ENCODE measurements at regions not wholly inside any gene's neighbourhood (a gene's known extent, or its start where the extent isn't known, plus 50 kb on each side); places are given as distances from the start of the nearest gene placed in this dataset.

- TF ChIP-seq, protein P1, sequence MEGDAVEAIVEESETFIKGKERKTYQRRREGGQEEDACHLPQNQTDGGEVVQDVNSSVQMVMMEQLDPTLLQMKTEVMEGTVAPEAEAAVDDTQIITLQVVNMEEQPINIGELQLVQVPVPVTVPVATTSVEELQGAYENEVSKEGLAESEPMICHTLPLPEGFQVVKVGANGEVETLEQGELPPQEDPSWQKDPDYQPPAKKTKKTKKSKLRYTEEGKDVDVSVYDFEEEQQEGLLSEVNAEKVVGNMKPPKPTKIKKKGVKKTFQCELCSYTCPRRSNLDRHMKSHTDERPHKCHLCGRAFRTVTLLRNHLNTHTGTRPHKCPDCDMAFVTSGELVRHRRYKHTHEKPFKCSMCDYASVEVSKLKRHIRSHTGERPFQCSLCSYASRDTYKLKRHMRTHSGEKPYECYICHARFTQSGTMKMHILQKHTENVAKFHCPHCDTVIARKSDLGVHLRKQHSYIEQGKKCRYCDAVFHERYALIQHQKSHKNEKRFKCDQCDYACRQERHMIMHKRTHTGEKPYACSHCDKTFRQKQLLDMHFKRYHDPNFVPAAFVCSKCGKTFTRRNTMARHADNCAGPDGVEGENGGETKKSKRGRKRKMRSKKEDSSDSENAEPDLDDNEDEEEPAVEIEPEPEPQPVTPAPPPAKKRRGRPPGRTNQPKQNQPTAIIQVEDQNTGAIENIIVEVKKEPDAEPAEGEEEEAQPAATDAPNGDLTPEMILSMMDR (IDR thresholded peaks at IDR 0.05; ENCODE audit: control extremely low read depth in 1 of 3, insufficient read depth in 1 of 3, low read depth in 1 of 3, low read length in 3 of 3): no peak
- TF ChIP-seq GABPA (IDR thresholded peaks at IDR 0.05; ENCODE audit: borderline replicate concordance, insufficient read depth, low read length) (no peak), FOSL1 (IDR thresholded peaks at IDR 0.05; ENCODE audit: insufficient read depth, low read depth, low read length) (no peak), EP300 (IDR thresholded peaks at IDR 0.05; ENCODE audit: borderline replicate concordance in 1 of 2, low read depth in 2 of 2, low read length in 2 of 2) (no peak)
- TF ChIP-seq, protein P2, sequence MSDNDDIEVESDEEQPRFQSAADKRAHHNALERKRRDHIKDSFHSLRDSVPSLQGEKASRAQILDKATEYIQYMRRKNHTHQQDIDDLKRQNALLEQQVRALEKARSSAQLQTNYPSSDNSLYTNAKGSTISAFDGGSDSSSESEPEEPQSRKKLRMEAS (IDR thresholded peaks at IDR 0.05): no peak
- TF ChIP-seq, protein P3, sequence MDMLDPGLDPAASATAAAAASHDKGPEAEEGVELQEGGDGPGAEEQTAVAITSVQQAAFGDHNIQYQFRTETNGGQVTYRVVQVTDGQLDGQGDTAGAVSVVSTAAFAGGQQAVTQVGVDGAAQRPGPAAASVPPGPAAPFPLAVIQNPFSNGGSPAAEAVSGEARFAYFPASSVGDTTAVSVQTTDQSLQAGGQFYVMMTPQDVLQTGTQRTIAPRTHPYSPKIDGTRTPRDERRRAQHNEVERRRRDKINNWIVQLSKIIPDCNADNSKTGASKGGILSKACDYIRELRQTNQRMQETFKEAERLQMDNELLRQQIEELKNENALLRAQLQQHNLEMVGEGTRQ (IDR thresholded peaks at IDR 0.05; ENCODE audit: low read length): no peak
Measured at GRCh38 chr4:111807576-111807975, 337.7 kb upstream of the FAM241A start (continued).
